ENCODE measurements at regions not wholly inside any gene's neighbourhood (a gene's known extent, or its start where the extent isn't known, plus 50 kb on each side); places are given as distances from the start of the nearest gene placed in this dataset.
"Not testable (repeated sequence)": the region's sequence is repeated elsewhere in the genome, so short reads cannot be mapped to it uniquely, and the experiment has no call there.

GRCh38 chr4:34293459-34293858 lies 1950.9 kb downstream of the ARAP2 start:
- Mint-ChIP-seq H3K4me1 (no peaks in the 10 kb centered on the region), H3K36me3 (ENCODE audit: low read depth) (no peaks in the 10 kb centered on the region), H3K9me3 (no peaks in the 10 kb centered on the region), H3K27ac (no peak overlapping the region), H3K27me3 (no peaks in the 10 kb centered on the region), H3K4me3 (no peak overlapping the region)
- intact Hi-C loops (cut with micrococcal nuclease) = no loop called here
- no peak for DNase-seq

GRCh38 chr4:34309383-34309906 lies 1934.9 kb downstream of the ARAP2 start:
- intact Hi-C loops (cut with micrococcal nuclease) = no loop called here
- Mint-ChIP-seq H3K36me3 (ENCODE audit: low read depth) (no peaks in the 10 kb centered on the region), H3K4me3 (no peak overlapping the region), H3K27ac (no peak overlapping the region), H3K4me1 (no peaks in the 10 kb centered on the region), H3K9me3 (peaks cover 12% of the 10 kb centered on the region), H3K27me3 (no peaks in the 10 kb centered on the region)
- DNase-seq = no peak

DNA sequence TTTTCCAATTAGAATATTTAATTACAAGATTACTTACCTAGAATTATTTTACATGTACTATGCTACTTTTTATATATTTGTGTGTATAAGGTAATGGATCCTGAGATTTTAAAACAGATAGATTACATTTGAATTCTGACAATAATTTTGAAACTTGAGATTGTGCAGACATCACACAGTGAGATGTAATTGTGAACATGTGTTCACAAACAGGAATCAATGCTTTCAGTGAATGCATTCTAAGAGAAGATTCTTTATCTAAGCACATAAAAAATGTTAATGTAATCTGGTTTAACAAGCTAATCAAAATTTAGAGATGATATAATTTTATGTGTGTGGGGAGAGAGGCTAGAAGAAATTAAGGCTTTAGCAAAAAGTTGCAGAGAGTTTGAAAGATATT lies 1925.5 kb downstream of the ARAP2 start:
- no peak for DNase-seq
- Mint-ChIP-seq H3K4me1 (no peaks in the 10 kb centered on the region), H3K27me3 (no peaks in the 10 kb centered on the region), H3K9me3 (peaks cover 5% of the 10 kb centered on the region), H3K4me3 (no peak overlapping the region), H3K36me3 (ENCODE audit: low read depth) (no peaks in the 10 kb centered on the region), H3K27ac (no peak overlapping the region)
- intact Hi-C loops (cut with micrococcal nuclease) = no loop called here

GRCh38 chr4:34323549-34324320 lies 1920.6 kb downstream of the ARAP2 start:
- intact Hi-C loops (cut with micrococcal nuclease) = no loop called here
- Mint-ChIP-seq H3K36me3 (ENCODE audit: low read depth) (no peaks in the 10 kb centered on the region), H3K9me3 (no peaks in the 10 kb centered on the region), H3K4me3 (no peak overlapping the region), H3K27ac (no peak overlapping the region), H3K4me1 (no peaks in the 10 kb centered on the region), H3K27me3 (no peaks in the 10 kb centered on the region)
- no peak for DNase-seq

DNA sequence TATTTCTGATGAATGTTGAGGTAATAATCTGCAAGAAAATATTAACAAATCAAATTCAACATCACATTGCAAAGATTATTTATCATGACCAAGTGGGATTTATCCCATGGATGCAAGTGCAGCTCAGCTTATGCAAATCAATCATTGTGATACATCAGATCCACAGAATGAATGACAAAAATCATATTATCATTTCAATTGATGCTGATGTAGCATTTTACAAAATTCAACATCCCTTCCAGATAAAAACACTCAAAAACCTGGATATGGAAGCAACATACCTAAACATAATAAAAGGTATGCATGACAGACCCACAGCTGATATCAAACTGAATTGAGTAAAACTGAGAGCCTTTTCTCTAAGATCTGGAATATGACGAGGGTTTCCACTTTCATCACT lies 1915.4 kb downstream of the ARAP2 start:
- Mint-ChIP-seq H3K9me3 (no peaks in the 10 kb centered on the region), H3K4me1 (no peaks in the 10 kb centered on the region), H3K36me3 (ENCODE audit: low read depth) (no peaks in the 10 kb centered on the region), H3K4me3 (no peak overlapping the region), H3K27ac (no peak overlapping the region), H3K27me3 (no peaks in the 10 kb centered on the region)
- intact Hi-C loops (cut with micrococcal nuclease) = no loop called here
- DNase-seq = no peak

DNA sequence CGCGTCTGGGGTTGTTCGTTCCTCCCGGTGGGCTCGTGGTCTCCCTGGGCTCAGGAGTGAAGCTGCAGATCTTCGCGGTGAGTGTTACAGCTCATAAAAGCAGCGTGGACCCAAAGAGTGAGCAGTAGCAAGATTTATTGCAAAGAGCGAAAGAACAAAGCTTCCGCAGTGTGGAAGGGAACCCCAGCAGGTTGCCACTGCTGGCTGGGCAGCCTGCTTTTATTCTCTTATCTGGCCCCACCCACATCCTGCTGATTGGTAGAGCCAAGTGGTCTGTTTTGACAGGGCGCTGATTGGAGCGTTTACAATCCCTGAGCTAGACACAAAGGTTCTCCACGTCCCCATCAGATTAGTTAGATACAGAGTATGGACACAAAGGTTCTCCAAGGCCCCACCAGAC lies 1909.2 kb downstream of the ARAP2 start:
- H3K27me3 Mint-ChIP-seq; H3K4me3 Mint-ChIP-seq; H3K4me1 Mint-ChIP-seq; H3K27ac Mint-ChIP-seq; DNase-seq; intact Hi-C loops (cut with micrococcal nuclease); H3K9me3 Mint-ChIP-seq; H3K36me3 Mint-ChIP-seq (ENCODE audit: low read depth): not testable (repeated sequence)

GRCh38 chr4:34335556-34335955 lies 1908.8 kb downstream of the ARAP2 start:
- H3K27me3 Mint-ChIP-seq; DNase-seq; H3K9me3 Mint-ChIP-seq; H3K27ac Mint-ChIP-seq; intact Hi-C loops (cut with micrococcal nuclease); H3K4me1 Mint-ChIP-seq; H3K4me3 Mint-ChIP-seq; H3K36me3 Mint-ChIP-seq (ENCODE audit: low read depth): not testable (repeated sequence)

GRCh38 chr4:34362654-34363053 lies 1881.7 kb downstream of the ARAP2 start:
- Mint-ChIP-seq H3K36me3 (ENCODE audit: low read depth) (no peaks in the 10 kb centered on the region), H3K4me3 (no peak overlapping the region), H3K27me3 (no peaks in the 10 kb centered on the region), H3K4me1 (no peaks in the 10 kb centered on the region), H3K9me3 (peaks cover 7% of the 10 kb centered on the region), H3K27ac (no peak overlapping the region)
- DNase-seq = no peak
- intact Hi-C loops (cut with micrococcal nuclease) = no loop called here

DNA sequence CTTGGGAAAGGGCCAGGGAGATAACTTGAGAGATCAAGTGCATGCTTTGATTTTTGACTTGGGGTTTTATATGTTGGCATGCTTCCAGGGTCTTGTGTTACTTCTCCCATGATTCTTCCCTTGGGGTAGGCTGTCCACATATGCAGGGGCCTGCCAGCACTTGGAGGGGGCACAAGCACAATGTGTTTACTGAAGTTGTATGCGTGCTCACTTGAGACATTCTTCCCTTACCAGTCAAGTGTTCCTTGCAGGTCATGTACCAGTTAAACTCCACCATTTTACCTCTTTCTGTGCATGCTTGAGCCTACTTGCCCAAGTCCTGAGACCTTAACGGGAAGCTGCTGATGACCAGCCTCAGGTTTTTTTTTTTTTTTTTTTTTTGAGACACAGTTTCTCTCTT lies 1880.5 kb downstream of the ARAP2 start:
- no peak for DNase-seq
- Mint-ChIP-seq H3K4me1 (no peaks in the 10 kb centered on the region), H3K27ac (no peak overlapping the region), H3K27me3 (no peaks in the 10 kb centered on the region), H3K36me3 (ENCODE audit: low read depth) (no peaks in the 10 kb centered on the region), H3K9me3 (peaks cover 7% of the 10 kb centered on the region), H3K4me3 (no peak overlapping the region)
- intact Hi-C loops (cut with micrococcal nuclease) = no loop called here

GRCh38 chr4:34365946-34366345 lies 1878.4 kb downstream of the ARAP2 start:
- no peak for DNase-seq
- Mint-ChIP-seq H3K4me1 (no peaks in the 10 kb centered on the region), H3K4me3 (no peak overlapping the region), H3K27me3 (no peaks in the 10 kb centered on the region), H3K27ac (no peak overlapping the region), H3K9me3 (peaks cover 12% of the 10 kb centered on the region), H3K36me3 (ENCODE audit: low read depth) (no peaks in the 10 kb centered on the region)
- intact Hi-C loops (cut with micrococcal nuclease) = no loop called here

DNA sequence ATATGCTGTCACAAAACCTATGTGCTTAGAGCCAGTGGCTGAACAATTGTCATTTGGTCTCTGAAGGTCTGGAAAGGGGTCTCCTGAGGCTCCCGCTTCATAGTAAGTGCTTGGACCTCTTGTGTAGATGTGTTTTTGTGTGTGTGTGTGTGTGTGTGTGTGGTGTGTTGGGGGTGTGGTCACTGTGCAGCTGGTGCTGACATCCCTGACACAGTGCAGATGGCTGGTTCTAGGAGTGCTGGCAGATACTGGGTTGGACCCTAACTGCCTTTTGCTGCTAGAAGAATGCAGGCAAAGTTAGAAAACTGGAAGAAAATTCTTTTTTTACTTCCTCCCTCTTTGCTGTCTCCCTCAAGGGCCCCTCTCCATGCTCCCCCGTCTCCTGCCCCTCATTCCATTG lies 1872.6 kb downstream of the ARAP2 start:
- Mint-ChIP-seq H3K36me3 (ENCODE audit: low read depth) (no peaks in the 10 kb centered on the region), H3K9me3 (peaks cover 6% of the 10 kb centered on the region), H3K27ac (no peak overlapping the region), H3K4me1 (no peaks in the 10 kb centered on the region), H3K4me3 (no peak overlapping the region), H3K27me3 (no peaks in the 10 kb centered on the region)
- intact Hi-C loops (cut with micrococcal nuclease) = no loop called here
- no peak for DNase-seq

- intact Hi-C loops (cut with micrococcal nuclease) = no loop called here
- no peaks in the 10 kb centered on the region for H3K4me1 Mint-ChIP-seq
- DNase-seq = no peak
- no peak overlapping the region for H3K4me3 Mint-ChIP-seq
- H3K36me3 Mint-ChIP-seq (ENCODE audit: low read depth) = no peaks in the 10 kb centered on the region
- peaks cover 6% of the 10 kb centered on the region for H3K9me3 Mint-ChIP-seq
- no peaks in the 10 kb centered on the region for H3K27me3 Mint-ChIP-seq
- no peak overlapping the region for H3K27ac Mint-ChIP-seq
Measured at GRCh38 chr4:34372815-34373214, 1871.5 kb downstream of the ARAP2 start.

DNA sequence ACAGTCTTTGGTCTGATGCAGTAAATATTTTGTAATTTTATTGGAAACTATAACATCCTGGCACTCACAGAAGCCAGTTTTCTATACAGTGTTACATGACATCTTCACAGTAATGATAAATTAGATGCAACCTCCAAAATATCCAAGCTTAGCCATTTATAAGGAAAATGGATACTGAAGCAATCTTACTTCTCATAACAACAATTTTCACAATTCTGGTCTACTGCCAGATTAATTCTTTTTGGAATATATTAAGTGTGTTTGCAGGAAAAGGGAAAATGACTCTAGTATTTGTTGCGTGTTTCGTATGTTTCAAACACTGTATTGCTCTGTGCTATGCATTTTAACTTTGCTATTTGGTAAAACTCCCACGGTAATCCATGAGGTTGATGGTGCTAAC lies 1870.9 kb downstream of the ARAP2 start:
- no peaks in the 10 kb centered on the region for H3K36me3 Mint-ChIP-seq (ENCODE audit: low read depth)
- H3K9me3 Mint-ChIP-seq = peaks cover 6% of the 10 kb centered on the region
- no peaks in the 10 kb centered on the region for H3K4me1 Mint-ChIP-seq
- intact Hi-C loops (cut with micrococcal nuclease) = no loop called here
- H3K27me3 Mint-ChIP-seq = no peaks in the 10 kb centered on the region
- DNase-seq = no peak
- no peak overlapping the region for H3K27ac Mint-ChIP-seq
- no peak overlapping the region for H3K4me3 Mint-ChIP-seq

DNA sequence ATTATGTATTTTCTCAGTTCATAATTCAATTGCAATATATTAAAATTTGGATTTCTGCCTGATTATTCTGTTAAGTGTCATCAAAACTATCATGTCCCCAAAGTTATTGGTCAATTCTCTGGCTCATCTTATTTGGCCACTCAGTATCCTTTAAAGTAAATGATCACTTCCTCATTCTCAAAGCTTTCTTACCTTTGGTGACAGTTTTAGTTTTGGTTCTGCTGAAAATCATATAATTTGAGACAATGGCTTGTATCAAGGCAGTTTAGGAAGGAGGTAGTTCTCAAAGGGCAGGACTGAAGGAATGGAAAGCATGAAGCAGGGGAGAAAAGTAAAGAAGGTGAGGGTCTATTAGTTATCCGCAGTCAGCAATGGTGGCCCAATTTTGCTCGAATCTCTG lies 1832.1 kb downstream of the ARAP2 start:
- Mint-ChIP-seq H3K27ac (no peak overlapping the region), H3K4me3 (no peak overlapping the region), H3K9me3 (peaks cover 13% of the 10 kb centered on the region), H3K4me1 (no peaks in the 10 kb centered on the region), H3K36me3 (ENCODE audit: low read depth) (no peaks in the 10 kb centered on the region), H3K27me3 (no peaks in the 10 kb centered on the region)
- no peak for DNase-seq
- intact Hi-C loops (cut with micrococcal nuclease) = no loop called here

DNA sequence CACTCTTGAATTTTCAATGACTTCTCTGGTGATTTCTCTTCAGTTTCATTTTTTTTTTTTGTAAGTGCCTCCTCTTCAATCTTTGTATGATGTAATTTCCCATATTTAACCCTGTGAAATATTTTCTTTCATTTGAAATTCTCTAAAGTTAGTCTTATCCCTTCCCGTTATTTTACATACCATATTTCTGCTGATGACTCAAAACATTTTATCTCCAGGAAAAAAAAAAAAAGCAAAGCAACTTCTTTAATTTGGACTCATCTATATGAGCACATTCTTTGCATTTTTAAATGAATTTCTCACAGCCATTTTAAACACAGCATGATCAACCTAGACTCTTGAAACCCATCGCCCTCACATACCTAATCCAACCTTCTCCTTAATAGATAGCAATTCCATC lies 1831.4 kb downstream of the ARAP2 start:
- intact Hi-C loops (cut with micrococcal nuclease) = no loop called here
- no peaks in the 10 kb centered on the region for H3K36me3 Mint-ChIP-seq (ENCODE audit: low read depth)
- no peak for DNase-seq

More for the DNA sequence above, 1831.4 kb downstream of the ARAP2 start:
- H3K4me3 Mint-ChIP-seq = no peak overlapping the region
- H3K27me3 Mint-ChIP-seq = no peaks in the 10 kb centered on the region
- H3K27ac Mint-ChIP-seq = no peak overlapping the region
- no peaks in the 10 kb centered on the region for H3K4me1 Mint-ChIP-seq
- H3K9me3 Mint-ChIP-seq = peaks cover 13% of the 10 kb centered on the region
